Fibroblast of upper back skin (primary cell): ENCODE measurements at regions not wholly inside any gene's neighbourhood (a gene's known extent, or its start where the extent isn't known, plus 50 kb on each side); places are given as distances from the start of the nearest gene placed in this dataset.

ENCODE experiments used
- DNase-seq: peaks from one replicate; pipeline ENCODE4 v3.0.0-alpha.2; 2013

GRCh38 chr3:459311-459670 lies 262.7 kb downstream of the CHL1 start:
- no peak for DNase-seq

GRCh38 chr3:461006-461405 lies 264.4 kb downstream of the CHL1 start:
- no peak for DNase-seq

GRCh38 chr3:462851-463250 lies 266.3 kb downstream of the CHL1 start:
- no peak for DNase-seq

GRCh38 chr3:463252-464192 lies 267.0 kb downstream of the CHL1 start:
- DNase-seq: no peak

- no peak for DNase-seq
Observed at GRCh38 chr3:464255-464654, 267.7 kb downstream of the CHL1 start.

- no peak for DNase-seq
Observed at GRCh38 chr3:468172-468571, 271.6 kb downstream of the CHL1 start.

GRCh38 chr3:473033-473800 lies 276.7 kb downstream of the CHL1 start:
- DNase-seq: no peak

- DNase-seq: no peak
Observed at GRCh38 chr3:474828-475227, 278.3 kb downstream of the CHL1 start.

- DNase-seq: no peak
Observed at GRCh38 chr3:480070-480469, 283.5 kb downstream of the CHL1 start.

GRCh38 chr3:481111-481510 lies 284.5 kb downstream of the CHL1 start:
- DNase-seq: no peak

GRCh38 chr3:481680-482079 lies 285.1 kb downstream of the CHL1 start:
- DNase-seq: no peak

GRCh38 chr3:482479-482878 lies 285.9 kb downstream of the CHL1 start:
- DNase-seq: no peak

GRCh38 chr3:484341-484740 lies 287.8 kb downstream of the CHL1 start:
- DNase-seq: no peak

- DNase-seq: no peak
Observed at GRCh38 chr3:487614-488013, 291.1 kb downstream of the CHL1 start.

GRCh38 chr3:492586-493316 lies 296.2 kb downstream of the CHL1 start:
- no peak for DNase-seq

- no peak for DNase-seq
Observed at GRCh38 chr3:494190-494589, 297.6 kb downstream of the CHL1 start.

GRCh38 chr3:498487-498886 lies 301.9 kb downstream of the CHL1 start:
- no peak for DNase-seq

- no peak for DNase-seq
Observed at GRCh38 chr3:499001-499761, 302.6 kb downstream of the CHL1 start.

GRCh38 chr3:502486-502885 lies 305.9 kb downstream of the CHL1 start:
- DNase-seq: no peak

GRCh38 chr3:513301-513700 lies 316.7 kb downstream of the CHL1 start:
- DNase-seq: no peak

GRCh38 chr3:514192-514591 lies 317.6 kb downstream of the CHL1 start:
- DNase-seq: no peak

- no peak for DNase-seq
Observed at GRCh38 chr3:519026-519425, 322.5 kb downstream of the CHL1 start.

- DNase-seq: no peak
Observed at GRCh38 chr3:522888-523287, 326.3 kb downstream of the CHL1 start.
